RWPE1 (cell line): ENCODE measurements at regions not wholly inside any gene's neighbourhood (a gene's known extent, or its start where the extent isn't known, plus 50 kb on each side); places are given as distances from the start of the nearest gene placed in this dataset.
"Not testable (repeated sequence)": the region's sequence is repeated elsewhere in the genome, so short reads cannot be mapped to it uniquely, and the experiment has no call there.

ENCODE experiments used
- CTCF ChIA-PET: fragments of 350-600 bp; sonication (Branson Sonifier 250); formaldehyde crosslinking; extraction: SDS; loops from one replicate; lab custom pipeline; 2021; lab: Yijun Ruan, JAX
- POLR2A ChIA-PET: fragments of 400-600 bp; formaldehyde crosslinking; extraction: SDS; loops from one replicate; lab custom pipeline; 2020; ENCODE audit warnings: antibody characterized with exemption; ENCODE audit not compliant: low non-redundant PET; lab: Yijun Ruan, JAX
- DNase-seq: peaks from one replicate; pipeline ENCODE4 v3.0.0; 2012; ENCODE audit warnings: low spot score
- H3K27ac ChIP-seq: fragments of 450-650 bp; 2 replicates; pipeline ENCODE4 v1.5.1; 2017
- TF ChIP-seq, protein P1 (sequence below): fragments of 450-650 bp; conservative IDR thresholded peaks from 2 replicates; pipeline ENCODE4 v1.5.1; 2017; ENCODE audit warnings: low read depth, mild to moderate bottlenecking

- H3K27ac ChIP-seq, result no peak overlapping the region
- no peak for DNase-seq
- ChIA-PET POLR2A (no interaction called here), CTCF (no interaction called here)
- TF ChIP-seq, protein P1, sequence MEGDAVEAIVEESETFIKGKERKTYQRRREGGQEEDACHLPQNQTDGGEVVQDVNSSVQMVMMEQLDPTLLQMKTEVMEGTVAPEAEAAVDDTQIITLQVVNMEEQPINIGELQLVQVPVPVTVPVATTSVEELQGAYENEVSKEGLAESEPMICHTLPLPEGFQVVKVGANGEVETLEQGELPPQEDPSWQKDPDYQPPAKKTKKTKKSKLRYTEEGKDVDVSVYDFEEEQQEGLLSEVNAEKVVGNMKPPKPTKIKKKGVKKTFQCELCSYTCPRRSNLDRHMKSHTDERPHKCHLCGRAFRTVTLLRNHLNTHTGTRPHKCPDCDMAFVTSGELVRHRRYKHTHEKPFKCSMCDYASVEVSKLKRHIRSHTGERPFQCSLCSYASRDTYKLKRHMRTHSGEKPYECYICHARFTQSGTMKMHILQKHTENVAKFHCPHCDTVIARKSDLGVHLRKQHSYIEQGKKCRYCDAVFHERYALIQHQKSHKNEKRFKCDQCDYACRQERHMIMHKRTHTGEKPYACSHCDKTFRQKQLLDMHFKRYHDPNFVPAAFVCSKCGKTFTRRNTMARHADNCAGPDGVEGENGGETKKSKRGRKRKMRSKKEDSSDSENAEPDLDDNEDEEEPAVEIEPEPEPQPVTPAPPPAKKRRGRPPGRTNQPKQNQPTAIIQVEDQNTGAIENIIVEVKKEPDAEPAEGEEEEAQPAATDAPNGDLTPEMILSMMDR, result no peak
These were observed 68.9 kb downstream of the CYP26B1 start for GRCh38 chr2:72078773-72079172.

GRCh38 chr2:72077702-72078169 lies 69.9 kb downstream of the CYP26B1 start:
- TF ChIP-seq, protein P1, result no peak
- POLR2A ChIA-PET, result no interaction called here
- CTCF ChIA-PET, result no interaction called here
- no peak overlapping the region for H3K27ac ChIP-seq
- DNase-seq, result no peak

DNA sequence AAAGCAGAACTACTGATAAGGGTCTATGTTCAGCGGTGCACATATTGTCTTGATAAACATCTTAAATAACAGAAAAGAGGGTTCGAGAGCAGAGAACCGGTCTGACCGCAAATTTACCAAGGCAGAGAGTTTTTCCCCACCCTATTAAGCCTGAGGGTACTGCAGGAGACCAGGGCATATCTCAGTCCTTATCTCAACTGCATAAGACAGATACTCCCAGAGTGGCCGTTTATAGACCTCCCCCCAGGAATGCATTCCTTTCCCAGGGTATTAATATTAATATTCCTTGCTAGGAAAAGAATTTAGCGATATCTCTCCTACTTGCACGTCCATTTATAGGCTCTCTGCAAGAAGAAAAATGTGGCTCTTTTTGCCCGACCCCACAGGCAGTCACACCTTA lies 74.3 kb downstream of the CYP26B1 start:
- DNase-seq, CTCF ChIA-PET, POLR2A ChIA-PET, H3K27ac ChIP-seq: not testable (repeated sequence)

- H3K27ac ChIP-seq, DNase-seq, CTCF ChIA-PET, POLR2A ChIA-PET: not testable (repeated sequence)
These were observed 83.5 kb downstream of the CYP26B1 start for GRCh38 chr2:72064197-72064596.

DNA sequence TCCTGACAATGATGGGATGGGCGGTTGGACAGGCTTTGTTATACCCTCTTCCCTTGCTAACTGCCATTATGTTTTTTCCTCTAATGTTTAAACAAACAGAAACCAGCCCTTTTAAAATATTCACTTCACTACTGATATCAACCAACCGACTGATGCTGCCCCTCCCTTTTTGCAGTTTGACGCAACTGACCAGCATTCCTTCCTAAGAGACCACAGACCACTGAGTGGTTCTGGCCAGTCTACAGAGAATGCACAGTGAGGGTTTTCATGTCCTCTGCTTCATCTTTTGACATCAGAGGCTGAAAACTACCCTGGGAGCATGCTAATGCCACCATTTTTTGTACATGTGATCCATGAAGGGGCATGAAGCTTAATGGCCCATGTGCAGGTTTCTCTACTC lies 85.3 kb downstream of the CYP26B1 start:
- DNase-seq, result no peak
- ChIA-PET CTCF (no interaction called here), POLR2A (no interaction called here)
- TF ChIP-seq, protein P1, result no peak
- H3K27ac ChIP-seq, result no peak overlapping the region

GRCh38 chr2:72057308-72057707 lies 90.4 kb downstream of the CYP26B1 start:
- CTCF ChIA-PET, result no interaction called here
- no peak overlapping the region for H3K27ac ChIP-seq
- DNase-seq, result no peak
- POLR2A ChIA-PET, result no interaction called here
- TF ChIP-seq, protein P1, result no peak

DNA sequence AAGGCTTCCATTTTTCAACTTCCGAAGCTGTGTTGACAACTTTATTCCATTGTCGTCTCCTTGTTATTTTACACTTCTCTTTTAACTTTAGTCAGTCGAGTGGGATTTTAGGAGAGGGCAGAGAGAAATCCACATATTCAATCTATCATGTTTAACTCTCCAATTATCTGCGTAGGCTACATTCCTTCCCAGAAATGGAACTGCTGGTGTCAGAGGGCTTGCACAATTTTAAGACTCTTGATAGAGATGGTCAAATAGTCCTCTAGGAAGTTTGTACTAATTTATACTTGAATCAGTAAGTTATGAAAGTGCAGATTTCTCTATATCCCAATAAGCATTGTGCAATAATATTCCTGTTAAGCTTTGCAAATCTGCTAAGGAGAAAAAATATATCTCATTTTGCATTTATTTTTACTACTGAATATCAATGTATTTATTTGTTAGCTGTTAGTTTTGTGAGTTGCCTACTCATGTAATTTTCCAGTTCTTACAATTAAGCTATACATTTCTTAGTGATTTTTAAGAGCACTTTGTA lies 95.6 kb downstream of the CYP26B1 start:
- no peak for DNase-seq
- no peak overlapping the region for H3K27ac ChIP-seq
- ChIA-PET POLR2A (no interaction called here), CTCF (no interaction called here)
- TF ChIP-seq, protein P1, result no peak

GRCh38 chr2:72051204-72051603 lies 96.5 kb downstream of the CYP26B1 start:
- ChIA-PET POLR2A (no interaction called here), CTCF (no interaction called here)
- TF ChIP-seq, protein P1, result no peak
- no peak overlapping the region for H3K27ac ChIP-seq
- DNase-seq, result no peak
